ENCODE measurements at regions not wholly inside any gene's neighbourhood (a gene's known extent, or its start where the extent isn't known, plus 50 kb on each side); places are given as distances from the start of the nearest gene placed in this dataset.

DNA sequence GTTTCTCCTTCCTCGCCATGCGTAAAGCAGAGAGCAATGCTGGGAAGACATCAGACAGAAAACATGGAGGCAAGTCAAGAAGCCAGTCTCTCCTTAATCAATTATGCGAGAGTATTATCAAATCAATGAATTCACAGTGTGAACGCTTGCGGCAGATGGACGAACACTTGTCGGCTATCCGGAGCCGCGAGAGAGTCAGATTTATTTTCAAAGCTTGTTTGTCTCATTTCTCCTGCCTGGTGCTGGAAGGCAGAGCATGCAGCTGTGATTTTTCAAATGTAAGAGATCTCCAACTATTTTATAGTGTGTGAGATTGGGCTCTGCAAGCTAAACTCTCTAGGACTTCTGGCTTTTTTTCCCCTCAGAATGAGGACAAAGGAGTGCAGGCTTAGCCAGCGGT is 252.3 kb downstream of the SNX10 start:
- TF ChIP-seq CTCF (conservative IDR thresholded peaks at IDR 0.05; ENCODE audit: low read length) = no peak
- TF ChIP-seq EZH2phosphoT487 (IDR thresholded peaks at IDR 0.05; ENCODE audit: borderline replicate concordance) = no peak
